Esophagus muscularis mucosa (tissue), 4 donors: ENCODE measurements at regions not wholly inside any gene's neighbourhood (a gene's known extent, or its start where the extent isn't known, plus 50 kb on each side); places are given as distances from the start of the nearest gene placed in this dataset.

Source experiments
- DNase-seq: peaks from one replicate; pipeline ENCODE4 v3.0.0-alpha.2; 2017; ENCODE audit errors: extremely low spot score
- H3K27ac ChIP-seq, 4 donors: fragments of 200-600 bp; sonication (generic); replicated peaks in 1 of 4; 1 replicate in 3 of 4; 2 replicates in 1 of 4; pipeline ENCODE4 v1.5.1; 2016 to 2019; ENCODE audit warnings: mild to moderate bottlenecking in 1 of 4
- H3K27me3 ChIP-seq, 4 donors: fragments of 200-600 bp; sonication (generic); one replicate each; pipeline versions ENCODE4 v1.5.1 to v1.6.0; 2016 to 2019
- H3K36me3 ChIP-seq, 4 donors: fragments of 200-600 bp; sonication (generic); one replicate each; pipeline ENCODE4 v1.5.1; 2016 to 2019
- H3K4me1 ChIP-seq, 4 donors: fragments of 200-600 bp; sonication (generic); one replicate each; pipeline ENCODE4 v1.5.1; 2016 to 2019
- H3K4me3 ChIP-seq, 4 donors: fragments of 200-600 bp; sonication (generic); 1 replicate in 2 of 4; 2 replicates in 2 of 4; pipeline ENCODE4 v1.5.1; 2016 to 2019; ENCODE audit warnings: mild to moderate bottlenecking in 4 of 4, moderate library complexity in 1 of 4
- H3K9me3 ChIP-seq, 4 donors: fragments of 200-600 bp; sonication (generic); 1 replicate in 3 of 4; 2 replicates in 1 of 4; pipeline ENCODE4 v1.5.1; 2016 to 2019
- CTCF ChIP-seq, 3 experiments: fragments of 200-600 bp in 2 of 3; fragments of 450-650 bp in 1 of 3; sonication (generic) in 2 of 3; IDR thresholded peaks; one replicate each; pipeline ENCODE4 v1.5.1; 2017 to 2019; ENCODE audit warnings: antibody characterized with exemption in 3 of 3, mild to moderate bottlenecking in 2 of 3, moderate library complexity in 1 of 3
- EP300 ChIP-seq: sonication (generic); formaldehyde crosslinking; IDR thresholded peaks from one replicate; pipeline ENCODE4 v1.6.1; 2017; ENCODE audit warnings: antibody characterized with exemption
- POLR2A ChIP-seq: fragments of 450-650 bp; IDR thresholded peaks from one replicate; pipeline ENCODE4 v1.6.1; 2017; ENCODE audit warnings: antibody characterized with exemption, moderate library complexity, mild to moderate bottlenecking, low read depth
- POLR2AphosphoS5 ChIP-seq, 2 donors: sonication (generic); formaldehyde crosslinking; IDR thresholded peaks; one replicate each; pipeline ENCODE4 v1.6.1; 2017; ENCODE audit warnings: antibody characterized with exemption in 2 of 2
- WGBS: methylation state at CpG from one replicate; pipeline ENCODE4 v1.1.5; 2018; 5-methylcytosine and 5-hydroxymethylcytosine counted together
- intact Hi-C: fragments of 100-400 bp; cut with DNase I; formaldehyde crosslinking; loops from one replicate; pipeline ENCODE4 v1.15.1; 2023

- 90% methylated on average over 1 of the region's 1 CpG for WGBS
- H3K27ac ChIP-seq, result no peak overlapping the region
- no peaks in the 10 kb centered on the region for H3K36me3 ChIP-seq
- peaks cover 0 to 8% (median 0%) of the 10 kb centered on the region in 4 donors for H3K4me1 ChIP-seq
- DNase-seq, result no peak
- peaks cover 0 to 25% (median 0%) of the 10 kb centered on the region in 4 donors for H3K27me3 ChIP-seq
- peaks cover 0 to 6% (median 0%) of the 10 kb centered on the region in 4 donors for H3K9me3 ChIP-seq
- intact Hi-C loops, result no loop called here
- TF ChIP-seq POLR2AphosphoS5 (IDR thresholded peaks at IDR 0.05), result no peak
- TF ChIP-seq EP300, result no peak
- TF ChIP-seq CTCF (IDR thresholded peaks at IDR 0.05), result no peak
- H3K4me3 ChIP-seq, result no peak overlapping the region
These were observed 224.9 kb downstream of the UQCRFS1 start for GRCh38 chr19:28988066-28988465.

GRCh38 chr19:28987177-28987576, 225.8 kb downstream of the UQCRFS1 start:
- no peaks in the 10 kb centered on the region for H3K36me3 ChIP-seq
- TF ChIP-seq POLR2A (no peak), POLR2AphosphoS5 (IDR thresholded peaks at IDR 0.05) (no peak), EP300 (no peak), CTCF (IDR thresholded peaks at IDR 0.05) (no peak)
- H3K27ac ChIP-seq, result no peak overlapping the region
- 78% methylated on average over 6 of the region's 6 CpGs for WGBS
- H3K9me3 ChIP-seq, result no peaks in the 10 kb centered on the region
- no peak overlapping the region for H3K4me3 ChIP-seq
- peaks cover 0 to 8% (median 0%) of the 10 kb centered on the region in 4 donors for H3K4me1 ChIP-seq
- intact Hi-C loops, result no loop called here
- H3K27me3 ChIP-seq, result peaks cover 0 to 30% (median 0%) of the 10 kb centered on the region in 4 donors
- no peak for DNase-seq

GRCh38 chr19:28985201-28985600, 227.8 kb downstream of the UQCRFS1 start:
- WGBS, result 75% methylated on average over 6 of the region's 8 CpGs
- Histone ChIP-seq H3K9me3 (no peaks in the 10 kb centered on the region), H3K27me3 (peaks cover 0 to 41% (median 0%) of the 10 kb centered on the region in 4 donors), H3K4me3 (no peak overlapping the region), H3K36me3 (no peaks in the 10 kb centered on the region), H3K4me1 (no peaks in the 10 kb centered on the region), H3K27ac (no peak overlapping the region)
- no peak for TF ChIP-seq CTCF (IDR thresholded peaks at IDR 0.05)
- no peak for TF ChIP-seq POLR2A
- no peak for TF ChIP-seq POLR2AphosphoS5 (IDR thresholded peaks at IDR 0.05)
- TF ChIP-seq EP300, result no peak
- intact Hi-C loops, result no loop called here
- no peak for DNase-seq

GRCh38 chr19:28984315-28984714, 228.6 kb downstream of the UQCRFS1 start:
- Histone ChIP-seq H3K9me3 (no peaks in the 10 kb centered on the region), H3K27ac (no peak overlapping the region), H3K36me3 (no peaks in the 10 kb centered on the region), H3K4me1 (no peaks in the 10 kb centered on the region), H3K27me3 (peaks cover 0 to 41% (median 0%) of the 10 kb centered on the region in 4 donors), H3K4me3 (no peak overlapping the region)
- intact Hi-C loops, result no loop called here
- no peak for TF ChIP-seq POLR2A
- TF ChIP-seq EP300, result no peak
- no peak for TF ChIP-seq CTCF (IDR thresholded peaks at IDR 0.05)
- TF ChIP-seq POLR2AphosphoS5 (IDR thresholded peaks at IDR 0.05), result no peak
- no peak for DNase-seq
- 90% methylated on average over 4 of the region's 4 CpGs for WGBS

- Histone ChIP-seq H3K9me3 (no peaks in the 10 kb centered on the region), H3K27me3 (peaks cover 0 to 41% (median 0%) of the 10 kb centered on the region in 4 donors), H3K4me3 (no peak overlapping the region), H3K36me3 (no peaks in the 10 kb centered on the region), H3K27ac (no peak overlapping the region), H3K4me1 (no peaks in the 10 kb centered on the region)
- 92% methylated on average over 6 of the region's 6 CpGs for WGBS
- no peak for TF ChIP-seq POLR2A
- TF ChIP-seq CTCF (IDR thresholded peaks at IDR 0.05), result no peak
- TF ChIP-seq EP300, result no peak
- TF ChIP-seq POLR2AphosphoS5 (IDR thresholded peaks at IDR 0.05), result no peak
- intact Hi-C loops, result no loop called here
- no peak for DNase-seq
These were observed 229.5 kb downstream of the UQCRFS1 start for GRCh38 chr19:28983430-28983829.
